ENCODE measurements at regions not wholly inside any gene's neighbourhood (a gene's known extent, or its start where the extent isn't known, plus 50 kb on each side); places are given as distances from the start of the nearest gene placed in this dataset.
A peak's percentile ranks its signal among the peaks of the same experiment; 100 is the strongest.

- TF ChIP-seq OVOL2 (CRISPR knock-in tag; IDR thresholded peaks at IDR 0.05; ENCODE audit: borderline replicate concordance) = no peak
- TF ChIP-seq, protein P1, sequence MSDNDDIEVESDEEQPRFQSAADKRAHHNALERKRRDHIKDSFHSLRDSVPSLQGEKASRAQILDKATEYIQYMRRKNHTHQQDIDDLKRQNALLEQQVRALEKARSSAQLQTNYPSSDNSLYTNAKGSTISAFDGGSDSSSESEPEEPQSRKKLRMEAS (CRISPR knock-in tag; IDR thresholded peaks at IDR 0.05) = no peak
Measured at GRCh38 chr21:21996891-21997290, 998.7 kb downstream of the NCAM2 start (continued).

DNA sequence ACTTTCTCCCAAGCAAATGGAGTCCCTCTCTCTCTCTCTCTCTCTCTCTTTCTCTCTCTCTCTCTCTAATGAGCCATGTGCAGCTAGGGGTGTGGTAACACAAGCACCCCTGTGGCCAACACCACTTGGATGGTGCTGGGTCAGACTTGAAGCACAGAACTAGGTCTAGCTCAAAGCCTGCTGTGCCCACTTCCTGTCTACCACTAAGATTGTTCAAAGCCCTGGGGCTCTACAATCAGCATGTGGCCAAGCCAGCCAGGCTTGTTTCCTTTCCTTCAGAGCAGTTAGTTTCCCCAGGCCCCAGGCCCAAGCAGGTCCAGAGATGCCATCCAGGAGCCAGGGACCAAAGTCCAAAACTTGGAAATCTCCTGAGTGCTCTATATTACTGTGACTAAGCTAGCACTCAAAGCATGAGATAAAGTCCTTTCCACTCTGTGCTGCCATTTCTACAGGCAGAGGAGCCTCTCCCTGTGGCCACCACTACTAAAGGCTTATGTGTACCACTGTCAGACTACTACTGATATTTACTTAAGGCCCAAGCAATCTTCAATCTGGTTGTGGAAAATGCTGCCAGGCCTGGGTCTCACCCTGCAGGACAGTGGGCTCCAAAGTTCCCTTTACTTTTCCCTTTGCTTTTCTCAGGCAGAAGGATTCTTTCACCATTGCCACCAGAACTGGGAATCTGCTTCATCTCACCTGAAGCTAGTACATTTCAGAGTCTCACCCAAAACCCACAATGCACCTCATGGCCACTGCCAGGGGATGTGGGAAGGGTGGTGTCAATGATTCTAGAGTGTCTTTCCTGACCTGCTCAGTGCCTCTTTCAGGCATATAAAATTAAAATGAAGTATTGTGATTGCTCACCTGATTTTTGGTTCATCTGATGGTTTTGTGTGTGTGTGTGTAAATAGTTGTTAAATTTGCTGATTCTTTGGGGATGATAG, 999.5 kb downstream of the NCAM2 start:
- ChIA-PET POLR2A (no interaction called here), CTCF (no interaction called here)

More for the DNA sequence above, 999.5 kb downstream of the NCAM2 start:
- H3K36me3 Mint-ChIP-seq = peaks cover 21% of the 10 kb centered on the region
- peaks cover 30% of the 10 kb centered on the region for H3K9me3 Mint-ChIP-seq
- no peaks in the 10 kb centered on the region for H3K27me3 Mint-ChIP-seq (ENCODE audit: low read depth)
- H3K4me3 Mint-ChIP-seq = no peak overlapping the region
- no peak overlapping the region for H3K27ac Mint-ChIP-seq
- TF ChIP-seq SMAD4 (CRISPR knock-in tag; IDR thresholded peaks at IDR 0.05) (no peak), RORB (CRISPR knock-in tag; IDR thresholded peaks at IDR 0.05) (no peak), CREB1 (CRISPR knock-in tag; IDR thresholded peaks at IDR 0.05) (no peak), IRF2 (CRISPR knock-in tag; IDR thresholded peaks at IDR 0.05; ENCODE audit: borderline replicate concordance, low read depth) (no peak), PREB (CRISPR knock-in tag; IDR thresholded peaks at IDR 0.05; ENCODE audit: borderline replicate concordance) (no peak), HMGA2 (CRISPR knock-in tag; IDR thresholded peaks at IDR 0.05) (no peak), FOXK1 (CRISPR knock-in tag; IDR thresholded peaks at IDR 0.05) (no peak), E2F1 (CRISPR knock-in tag; IDR thresholded peaks at IDR 0.05) (no peak), SMAD3 (CRISPR knock-in tag; IDR thresholded peaks at IDR 0.05; ENCODE audit: borderline replicate concordance) (no peak), CBFB (CRISPR knock-in tag; IDR thresholded peaks at IDR 0.05; ENCODE audit: low read depth) (no peak), PRRX2 (CRISPR knock-in tag; IDR thresholded peaks at IDR 0.05) (no peak)
- TF ChIP-seq, protein P2, sequence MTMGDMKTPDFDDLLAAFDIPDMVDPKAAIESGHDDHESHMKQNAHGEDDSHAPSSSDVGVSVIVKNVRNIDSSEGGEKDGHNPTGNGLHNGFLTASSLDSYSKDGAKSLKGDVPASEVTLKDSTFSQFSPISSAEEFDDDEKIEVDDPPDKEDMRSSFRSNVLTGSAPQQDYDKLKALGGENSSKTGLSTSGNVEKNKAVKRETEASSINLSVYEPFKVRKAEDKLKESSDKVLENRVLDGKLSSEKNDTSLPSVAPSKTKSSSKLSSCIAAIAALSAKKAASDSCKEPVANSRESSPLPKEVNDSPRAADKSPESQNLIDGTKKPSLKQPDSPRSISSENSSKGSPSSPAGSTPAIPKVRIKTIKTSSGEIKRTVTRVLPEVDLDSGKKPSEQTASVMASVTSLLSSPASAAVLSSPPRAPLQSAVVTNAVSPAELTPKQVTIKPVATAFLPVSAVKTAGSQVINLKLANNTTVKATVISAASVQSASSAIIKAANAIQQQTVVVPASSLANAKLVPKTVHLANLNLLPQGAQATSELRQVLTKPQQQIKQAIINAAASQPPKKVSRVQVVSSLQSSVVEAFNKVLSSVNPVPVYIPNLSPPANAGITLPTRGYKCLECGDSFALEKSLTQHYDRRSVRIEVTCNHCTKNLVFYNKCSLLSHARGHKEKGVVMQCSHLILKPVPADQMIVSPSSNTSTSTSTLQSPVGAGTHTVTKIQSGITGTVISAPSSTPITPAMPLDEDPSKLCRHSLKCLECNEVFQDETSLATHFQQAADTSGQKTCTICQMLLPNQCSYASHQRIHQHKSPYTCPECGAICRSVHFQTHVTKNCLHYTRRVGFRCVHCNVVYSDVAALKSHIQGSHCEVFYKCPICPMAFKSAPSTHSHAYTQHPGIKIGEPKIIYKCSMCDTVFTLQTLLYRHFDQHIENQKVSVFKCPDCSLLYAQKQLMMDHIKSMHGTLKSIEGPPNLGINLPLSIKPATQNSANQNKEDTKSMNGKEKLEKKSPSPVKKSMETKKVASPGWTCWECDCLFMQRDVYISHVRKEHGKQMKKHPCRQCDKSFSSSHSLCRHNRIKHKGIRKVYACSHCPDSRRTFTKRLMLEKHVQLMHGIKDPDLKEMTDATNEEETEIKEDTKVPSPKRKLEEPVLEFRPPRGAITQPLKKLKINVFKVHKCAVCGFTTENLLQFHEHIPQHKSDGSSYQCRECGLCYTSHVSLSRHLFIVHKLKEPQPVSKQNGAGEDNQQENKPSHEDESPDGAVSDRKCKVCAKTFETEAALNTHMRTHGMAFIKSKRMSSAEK (CRISPR knock-in tag; IDR thresholded peaks at IDR 0.05; ENCODE audit: borderline replicate concordance) = no peak
- TF ChIP-seq, protein P1 (CRISPR knock-in tag; IDR thresholded peaks at IDR 0.05) = no peak
- TF ChIP-seq, protein P3, sequence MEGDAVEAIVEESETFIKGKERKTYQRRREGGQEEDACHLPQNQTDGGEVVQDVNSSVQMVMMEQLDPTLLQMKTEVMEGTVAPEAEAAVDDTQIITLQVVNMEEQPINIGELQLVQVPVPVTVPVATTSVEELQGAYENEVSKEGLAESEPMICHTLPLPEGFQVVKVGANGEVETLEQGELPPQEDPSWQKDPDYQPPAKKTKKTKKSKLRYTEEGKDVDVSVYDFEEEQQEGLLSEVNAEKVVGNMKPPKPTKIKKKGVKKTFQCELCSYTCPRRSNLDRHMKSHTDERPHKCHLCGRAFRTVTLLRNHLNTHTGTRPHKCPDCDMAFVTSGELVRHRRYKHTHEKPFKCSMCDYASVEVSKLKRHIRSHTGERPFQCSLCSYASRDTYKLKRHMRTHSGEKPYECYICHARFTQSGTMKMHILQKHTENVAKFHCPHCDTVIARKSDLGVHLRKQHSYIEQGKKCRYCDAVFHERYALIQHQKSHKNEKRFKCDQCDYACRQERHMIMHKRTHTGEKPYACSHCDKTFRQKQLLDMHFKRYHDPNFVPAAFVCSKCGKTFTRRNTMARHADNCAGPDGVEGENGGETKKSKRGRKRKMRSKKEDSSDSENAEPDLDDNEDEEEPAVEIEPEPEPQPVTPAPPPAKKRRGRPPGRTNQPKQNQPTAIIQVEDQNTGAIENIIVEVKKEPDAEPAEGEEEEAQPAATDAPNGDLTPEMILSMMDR (IDR thresholded peaks at IDR 0.05) = no peak
- DNase-seq (ENCODE audit: low spot score) (no peak), ATAC-seq (peak; percentile 53)
- H3K4me1 Mint-ChIP-seq = peaks cover 9% of the 10 kb centered on the region

Measured in WTC11 (cell line).